GM18508 (cell line): ENCODE measurements at regions not wholly inside any gene's neighbourhood (a gene's known extent, or its start where the extent isn't known, plus 50 kb on each side); places are given as distances from the start of the nearest gene placed in this dataset.

Experiments used
- ATAC-seq: cut with Tn5 transposase; IDR thresholded peaks from one replicate; pipeline ENCODE4 v1.9.1; 2021; ENCODE audit warnings: moderate number of reproducible peaks; ENCODE audit not compliant: insufficient read depth, unreplicated experiment

- no peak for ATAC-seq
Observed at GRCh38 chr10:128476845-128477244, 350.6 kb upstream of the MKI67 start.

GRCh38 chr10:128480601-128481000 lies 354.4 kb upstream of the MKI67 start:
- no peak for ATAC-seq

GRCh38 chr10:128481152-128481840 lies 355.1 kb upstream of the MKI67 start:
- no peak for ATAC-seq

GRCh38 chr10:128482052-128482451 lies 355.8 kb upstream of the MKI67 start:
- ATAC-seq, result no peak

GRCh38 chr10:128483216-128483615 lies 357.0 kb upstream of the MKI67 start:
- ATAC-seq, result no peak

- no peak for ATAC-seq
Observed at GRCh38 chr10:128484041-128484440, 357.8 kb upstream of the MKI67 start.

- no peak for ATAC-seq
Observed at GRCh38 chr10:128485701-128486235, 359.5 kb upstream of the MKI67 start.

- no peak for ATAC-seq
Observed at GRCh38 chr10:128487517-128487916, 361.3 kb upstream of the MKI67 start.

- ATAC-seq, result no peak
Observed at GRCh38 chr10:128489324-128490247, 363.4 kb upstream of the MKI67 start.

- no peak for ATAC-seq
Observed at GRCh38 chr10:128491686-128492085, 365.5 kb upstream of the MKI67 start.

- ATAC-seq, result no peak
Observed at GRCh38 chr10:128493811-128494210, 367.6 kb upstream of the MKI67 start.

- ATAC-seq, result no peak
Observed at GRCh38 chr10:128494665-128495064, 368.4 kb upstream of the MKI67 start.

GRCh38 chr10:128497660-128498377 lies 371.6 kb upstream of the MKI67 start:
- ATAC-seq, result no peak

- no peak for ATAC-seq
Observed at GRCh38 chr10:128498378-128498730, 372.1 kb upstream of the MKI67 start.

- no peak for ATAC-seq
Observed at GRCh38 chr10:128498746-128499145, 372.5 kb upstream of the MKI67 start.

GRCh38 chr10:128499486-128499885 lies 373.3 kb upstream of the MKI67 start:
- ATAC-seq, result no peak

GRCh38 chr10:128499956-128500355 lies 373.7 kb upstream of the MKI67 start:
- no peak for ATAC-seq

- ATAC-seq, result no peak
Observed at GRCh38 chr10:128500642-128501041, 374.4 kb upstream of the MKI67 start.

GRCh38 chr10:128505346-128505745 lies 379.1 kb upstream of the MKI67 start:
- no peak for ATAC-seq

GRCh38 chr10:128506423-128506822 lies 380.2 kb upstream of the MKI67 start:
- ATAC-seq, result no peak

GRCh38 chr10:128507066-128507465 lies 380.8 kb upstream of the MKI67 start:
- ATAC-seq, result no peak
